ENCODE measurements at regions not wholly inside any gene's neighbourhood (a gene's known extent, or its start where the extent isn't known, plus 50 kb on each side); places are given as distances from the start of the nearest gene placed in this dataset.

DNA sequence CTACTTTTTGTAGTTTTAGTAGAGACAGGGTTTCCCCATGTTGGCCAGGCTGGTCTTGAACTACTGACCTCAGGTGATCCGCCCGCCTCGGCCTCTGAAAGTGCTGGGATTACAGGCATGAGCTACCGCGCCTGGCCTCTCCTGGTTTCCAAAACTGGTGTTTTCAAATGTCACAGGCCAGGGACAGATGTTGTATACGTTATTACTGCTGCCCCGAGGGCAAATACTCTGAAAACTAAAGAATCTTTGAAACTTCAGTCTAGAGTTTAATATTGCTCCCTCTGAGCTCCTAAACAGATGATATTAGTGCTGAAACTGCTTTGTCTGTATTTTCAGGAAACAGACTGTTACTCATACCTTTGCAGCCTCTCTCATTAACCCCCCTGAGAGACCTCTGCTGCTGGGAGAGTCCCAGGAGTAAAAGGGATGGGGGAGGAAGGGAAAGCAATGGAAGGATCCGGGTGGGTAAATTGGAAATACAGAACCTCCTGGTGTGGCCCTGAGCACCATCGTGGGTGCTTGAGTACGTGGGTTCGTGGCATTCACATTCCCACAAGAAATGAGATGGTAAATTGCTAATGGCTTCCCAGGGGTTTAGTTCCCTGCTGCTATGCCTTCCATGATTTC lies 96.3 kb upstream of the IGF1R start:
- POLR2A ChIA-PET (ENCODE audit: unreplicated experiment): no interaction called here
- Histone ChIP-seq H3K27ac (no peak overlapping the region), H3K9me2 (ENCODE audit: insufficient read depth) (no peaks in the 10 kb centered on the region), H3K4me1 (replicated peaks; ENCODE audit: insufficient read depth) (no peaks in the 10 kb centered on the region), H2AFZ (no peak overlapping the region), H3F3A (ENCODE audit: insufficient read depth, low read depth) (no peaks in the 10 kb centered on the region), H3K9me3 (ENCODE audit: insufficient read depth, low read depth) (no peaks in the 10 kb centered on the region), H3K27me3 (ENCODE audit: insufficient read depth, low read depth) (peaks cover 74% of the 10 kb centered on the region), H3K4me2 (no peak overlapping the region), H3K79me2 (ENCODE audit: low read depth) (no peaks in the 10 kb centered on the region), H3K36me3 (ENCODE audit: low read depth) (no peaks in the 10 kb centered on the region), H4K20me1 (ENCODE audit: insufficient read depth) (no peaks in the 10 kb centered on the region), H3K4me3 (no peak overlapping the region)
- CTCF ChIA-PET: no interaction called here
- no TSS peak for BruUV-seq (replicated peaks)
- TF ChIP-seq, protein P1, sequence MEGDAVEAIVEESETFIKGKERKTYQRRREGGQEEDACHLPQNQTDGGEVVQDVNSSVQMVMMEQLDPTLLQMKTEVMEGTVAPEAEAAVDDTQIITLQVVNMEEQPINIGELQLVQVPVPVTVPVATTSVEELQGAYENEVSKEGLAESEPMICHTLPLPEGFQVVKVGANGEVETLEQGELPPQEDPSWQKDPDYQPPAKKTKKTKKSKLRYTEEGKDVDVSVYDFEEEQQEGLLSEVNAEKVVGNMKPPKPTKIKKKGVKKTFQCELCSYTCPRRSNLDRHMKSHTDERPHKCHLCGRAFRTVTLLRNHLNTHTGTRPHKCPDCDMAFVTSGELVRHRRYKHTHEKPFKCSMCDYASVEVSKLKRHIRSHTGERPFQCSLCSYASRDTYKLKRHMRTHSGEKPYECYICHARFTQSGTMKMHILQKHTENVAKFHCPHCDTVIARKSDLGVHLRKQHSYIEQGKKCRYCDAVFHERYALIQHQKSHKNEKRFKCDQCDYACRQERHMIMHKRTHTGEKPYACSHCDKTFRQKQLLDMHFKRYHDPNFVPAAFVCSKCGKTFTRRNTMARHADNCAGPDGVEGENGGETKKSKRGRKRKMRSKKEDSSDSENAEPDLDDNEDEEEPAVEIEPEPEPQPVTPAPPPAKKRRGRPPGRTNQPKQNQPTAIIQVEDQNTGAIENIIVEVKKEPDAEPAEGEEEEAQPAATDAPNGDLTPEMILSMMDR (conservative IDR thresholded peaks at IDR 0.05): no peak
- TF ChIP-seq EZH2 (IDR thresholded peaks at IDR 0.05; ENCODE audit: low read depth): no peak
- no peak for DNase-seq
- intact Hi-C loops (cut with micrococcal nuclease; ENCODE audit: unreplicated experiment): no loop called here

DNA sequence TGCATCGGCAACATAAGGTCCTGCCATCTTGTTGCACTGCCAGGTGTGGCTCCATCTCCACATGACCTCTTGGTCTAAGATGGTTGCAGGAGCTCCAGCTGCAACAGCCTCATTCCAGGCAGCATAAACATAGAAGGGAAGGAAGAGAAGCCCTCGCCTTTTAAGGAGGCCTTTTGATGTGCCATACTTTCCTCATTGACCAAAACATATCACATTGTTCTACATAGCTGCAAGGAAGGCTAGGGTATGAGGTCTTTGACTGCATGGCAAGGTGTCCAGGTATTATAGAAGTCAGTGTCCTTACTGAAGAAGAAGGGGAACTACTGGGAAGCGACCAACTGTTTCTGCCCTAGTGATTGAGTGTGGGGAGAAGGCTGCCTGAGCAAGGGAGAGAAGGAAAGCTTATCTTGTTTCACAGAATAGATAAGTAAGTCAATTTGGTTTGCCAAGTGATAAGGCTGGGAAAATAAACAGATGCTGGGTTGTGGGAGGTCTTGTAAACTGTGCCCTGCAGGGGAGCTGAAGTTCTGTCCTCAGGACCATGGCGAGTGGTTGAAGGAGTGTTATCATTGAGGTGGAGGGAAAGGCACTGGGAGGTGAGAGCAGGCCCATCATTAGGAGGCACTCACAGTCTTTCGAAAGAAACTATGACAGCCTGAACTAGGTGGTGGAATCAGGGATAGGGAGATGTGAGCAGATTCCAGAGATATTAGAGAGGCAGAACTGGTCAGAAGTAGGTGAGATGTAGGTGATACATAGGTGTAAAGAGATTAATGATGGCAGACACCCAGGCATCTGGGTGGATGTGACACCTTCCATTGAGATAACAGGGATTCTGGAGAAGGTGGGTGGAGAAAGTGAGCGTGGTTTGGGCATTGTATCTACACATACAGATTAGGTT lies 93.8 kb upstream of the IGF1R start:
- no peaks in the 10 kb centered on the region for H3K79me2 ChIP-seq (ENCODE audit: low read depth)
- BruUV-seq (replicated peaks): no TSS peak
- ChIA-PET CTCF (no interaction called here), POLR2A (ENCODE audit: unreplicated experiment) (no interaction called here)
- H3K9me2 ChIP-seq (ENCODE audit: insufficient read depth): no peaks in the 10 kb centered on the region
- no peak overlapping the region for H3K4me3 ChIP-seq
- no peaks in the 10 kb centered on the region for H3K36me3 ChIP-seq (ENCODE audit: low read depth)
- peaks cover 64% of the 10 kb centered on the region for H3K27me3 ChIP-seq (ENCODE audit: insufficient read depth, low read depth)
- H3K4me1 ChIP-seq (replicated peaks; ENCODE audit: insufficient read depth): no peaks in the 10 kb centered on the region
- intact Hi-C loops (cut with micrococcal nuclease; ENCODE audit: unreplicated experiment): no loop called here
- no peak overlapping the region for H3K27ac ChIP-seq
- no peak overlapping the region for H2AFZ ChIP-seq
- TF ChIP-seq, protein P1 (conservative IDR thresholded peaks at IDR 0.05): no peak
- TF ChIP-seq EZH2 (IDR thresholded peaks at IDR 0.05; ENCODE audit: low read depth): no peak
- no peak for DNase-seq
- H4K20me1 ChIP-seq (ENCODE audit: insufficient read depth): no peaks in the 10 kb centered on the region
- no peaks in the 10 kb centered on the region for H3K9me3 ChIP-seq (ENCODE audit: insufficient read depth, low read depth)
- no peak overlapping the region for H3K4me2 ChIP-seq
- H3F3A ChIP-seq (ENCODE audit: insufficient read depth, low read depth): no peaks in the 10 kb centered on the region

DNA sequence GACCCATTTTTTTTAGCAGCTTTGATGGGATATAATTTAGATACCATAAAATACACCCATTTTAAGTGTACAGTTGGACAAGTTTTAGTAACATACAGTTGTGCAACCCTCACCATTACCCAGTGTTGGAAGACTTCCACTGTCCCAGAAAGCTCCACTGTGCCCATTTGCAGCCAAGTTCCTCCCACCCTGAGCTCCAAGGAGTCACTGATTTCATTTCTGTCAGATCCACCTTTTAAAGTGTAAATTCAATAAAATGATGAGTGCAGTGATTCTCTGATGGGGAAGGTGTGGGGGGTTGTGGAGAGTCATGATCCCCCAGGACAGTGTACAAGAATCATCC lies 93.2 kb upstream of the IGF1R start:
- H3K27ac ChIP-seq: no peak overlapping the region
- no peak overlapping the region for H2AFZ ChIP-seq
- intact Hi-C loops (cut with micrococcal nuclease; ENCODE audit: unreplicated experiment): no loop called here
- TF ChIP-seq, protein P1 (conservative IDR thresholded peaks at IDR 0.05): no peak
- TF ChIP-seq EZH2 (IDR thresholded peaks at IDR 0.05; ENCODE audit: low read depth): no peak
- no peak overlapping the region for H3K4me3 ChIP-seq
- ChIA-PET CTCF (no interaction called here), POLR2A (ENCODE audit: unreplicated experiment) (no interaction called here)
- no peaks in the 10 kb centered on the region for H3K9me2 ChIP-seq (ENCODE audit: insufficient read depth)
- no peaks in the 10 kb centered on the region for H3K36me3 ChIP-seq (ENCODE audit: low read depth)
- H4K20me1 ChIP-seq (ENCODE audit: insufficient read depth): no peaks in the 10 kb centered on the region
- BruUV-seq (replicated peaks): no TSS peak
- no peaks in the 10 kb centered on the region for H3K9me3 ChIP-seq (ENCODE audit: insufficient read depth, low read depth)
- H3K4me2 ChIP-seq: no peak overlapping the region
- DNase-seq: no peak
- no peaks in the 10 kb centered on the region for H3K4me1 ChIP-seq (replicated peaks; ENCODE audit: insufficient read depth)
- peaks cover 70% of the 10 kb centered on the region for H3K27me3 ChIP-seq (ENCODE audit: insufficient read depth, low read depth)
- no peaks in the 10 kb centered on the region for H3F3A ChIP-seq (ENCODE audit: insufficient read depth, low read depth)
- H3K79me2 ChIP-seq (ENCODE audit: low read depth): no peaks in the 10 kb centered on the region
